Caco-2 (cell line): ENCODE measurements at regions not wholly inside any gene's neighbourhood (a gene's known extent, or its start where the extent isn't known, plus 50 kb on each side); places are given as distances from the start of the nearest gene placed in this dataset.

Experiments used
- BruUV-seq: library from RNA; stranded (reverse); fragments of 400-500 nt; replicated peaks from 2 replicates; lab custom pipeline; 2021; lab: Mats Ljungman, UMichigan
- CTCF ChIA-PET: fragments of 300-600 bp; sonication (Branson Sonifier 250); formaldehyde crosslinking; loops from one replicate; lab custom pipeline; 2022; ENCODE audit warnings: antibody characterized with exemption; lab: Charles Lee
- POLR2A ChIA-PET: fragments of 300-600 bp; sonication (Branson Sonifier 250); formaldehyde crosslinking; loops from one replicate; lab custom pipeline; 2022; ENCODE audit warnings: antibody characterized with exemption; lab: Charles Lee
- DNase-seq, 2 experiments: peaks; one replicate each; pipeline versions ENCODE4 v3.0.0 to v3.0.0-alpha.2; 2020 to 2022
- H3K27me3 ChIP-seq: replicated peaks from 2 replicates; pipeline ENCODE4 v1.6.0; 2011; ENCODE audit warnings: low read length; ENCODE audit not compliant: control insufficient read depth, insufficient read depth
- H3K36me3 ChIP-seq: 2 replicates; pipeline ENCODE4 v1.5.1; 2011; ENCODE audit warnings: low read length; ENCODE audit not compliant: control insufficient read depth, insufficient read depth
- H3K4me1 ChIP-seq: fragments of 250-450 bp; sonication (Bioruptor Pico); 2 replicates; pipeline ENCODE4 v1.5.1; 2020; ENCODE audit warnings: mild to moderate bottlenecking
- H3K4me3 ChIP-seq: 2 replicates; pipeline ENCODE4 v1.5.1; 2011; ENCODE audit warnings: low read depth, mild to moderate bottlenecking, control low read depth, low read length
- H3K9me3 ChIP-seq: fragments of 250-450 bp; sonication (Bioruptor Pico); 2 replicates; pipeline ENCODE4 v1.5.1; 2020; ENCODE audit warnings: mild to moderate bottlenecking, moderate library complexity
- H3K27ac Mint-ChIP-seq: one replicate; pipeline ENCODE4 v1.8.0; 2022; ENCODE audit warnings: mixed read lengths; ENCODE audit not compliant: unreplicated experiment
- H3K27me3 Mint-ChIP-seq: one replicate; pipeline ENCODE4 v1.8.0; 2022; ENCODE audit warnings: mixed read lengths; ENCODE audit not compliant: insufficient read depth, unreplicated experiment
- H3K36me3 Mint-ChIP-seq: one replicate; pipeline ENCODE4 v1.8.0; 2022; ENCODE audit warnings: mild to moderate bottlenecking, mixed read lengths; ENCODE audit not compliant: insufficient read depth, unreplicated experiment
- H3K4me1 Mint-ChIP-seq: one replicate; pipeline ENCODE4 v1.8.0; 2022; ENCODE audit warnings: low read depth, mixed read lengths; ENCODE audit not compliant: unreplicated experiment
- H3K4me3 Mint-ChIP-seq: one replicate; pipeline ENCODE4 v1.8.0; 2022; ENCODE audit warnings: mild to moderate bottlenecking, moderate library complexity, mixed read lengths; ENCODE audit not compliant: unreplicated experiment
- H3K9me3 Mint-ChIP-seq: one replicate; pipeline ENCODE4 v1.8.0; 2022; ENCODE audit warnings: mixed read lengths; ENCODE audit not compliant: unreplicated experiment
- intact Hi-C: fragments of 100-400 bp; cut with micrococcal nuclease; formaldehyde crosslinking; loops from one replicate; pipeline ENCODE4 v1.10.0; 2022; ENCODE audit not compliant: unreplicated experiment
- TF ChIP-seq, protein P1 (sequence below), 2 experiments: fragments of 200-600 bp in 1 of 2; IDR thresholded peaks; 1 replicate in 1 of 2; 2 replicates in 1 of 2; pipeline versions ENCODE4 v1.5.1 to v1.8.0; 2011 to 2022; ENCODE audit warnings: antibody characterized with exemption in 1 of 2, control low read depth in 1 of 2, inconsistent platforms in 1 of 2, low read depth in 1 of 2, low read length in 1 of 2, mild to moderate bottlenecking in 1 of 2, moderate library complexity in 1 of 2; ENCODE audit not compliant: insufficient read depth in 1 of 2, severe bottlenecking in 1 of 2, unreplicated experiment in 1 of 2

DNA sequence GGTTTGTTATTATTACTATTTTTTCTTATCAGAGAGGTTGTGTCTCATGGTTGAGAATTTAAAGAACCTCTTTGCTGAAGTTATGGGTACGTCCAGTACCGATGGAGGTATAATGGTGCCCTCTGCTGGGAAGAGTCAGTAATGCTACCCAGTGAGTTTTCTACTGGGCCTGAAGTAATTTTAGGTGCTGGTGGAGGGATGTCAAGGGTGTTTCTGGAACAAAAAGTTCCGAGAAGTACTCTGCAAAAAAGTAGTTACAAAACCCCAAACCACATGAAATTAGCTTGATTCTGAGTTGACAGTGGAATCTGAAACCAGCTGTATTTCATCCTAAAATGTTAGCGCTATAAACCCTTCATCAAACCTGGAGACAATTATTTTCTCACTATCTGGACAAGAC, 102.5 kb upstream of the MID1 start:
- no TSS peak for BruUV-seq
- Histone ChIP-seq H3K4me1 (no peaks in the 10 kb centered on the region), H3K4me3 (no peak overlapping the region), H3K27me3 (no peaks in the 10 kb centered on the region), H3K9me3 (no peaks in the 10 kb centered on the region), H3K36me3 (no peaks in the 10 kb centered on the region)
- no peaks in the 10 kb centered on the region for H3K9me3 Mint-ChIP-seq
- intact Hi-C loops = loop anchor here (2.0 to 5.0 kb wide), 2 partner anchors 378 to 531 kb away; no protein-coding TSS in a partner anchor
- TF ChIP-seq, protein P1, sequence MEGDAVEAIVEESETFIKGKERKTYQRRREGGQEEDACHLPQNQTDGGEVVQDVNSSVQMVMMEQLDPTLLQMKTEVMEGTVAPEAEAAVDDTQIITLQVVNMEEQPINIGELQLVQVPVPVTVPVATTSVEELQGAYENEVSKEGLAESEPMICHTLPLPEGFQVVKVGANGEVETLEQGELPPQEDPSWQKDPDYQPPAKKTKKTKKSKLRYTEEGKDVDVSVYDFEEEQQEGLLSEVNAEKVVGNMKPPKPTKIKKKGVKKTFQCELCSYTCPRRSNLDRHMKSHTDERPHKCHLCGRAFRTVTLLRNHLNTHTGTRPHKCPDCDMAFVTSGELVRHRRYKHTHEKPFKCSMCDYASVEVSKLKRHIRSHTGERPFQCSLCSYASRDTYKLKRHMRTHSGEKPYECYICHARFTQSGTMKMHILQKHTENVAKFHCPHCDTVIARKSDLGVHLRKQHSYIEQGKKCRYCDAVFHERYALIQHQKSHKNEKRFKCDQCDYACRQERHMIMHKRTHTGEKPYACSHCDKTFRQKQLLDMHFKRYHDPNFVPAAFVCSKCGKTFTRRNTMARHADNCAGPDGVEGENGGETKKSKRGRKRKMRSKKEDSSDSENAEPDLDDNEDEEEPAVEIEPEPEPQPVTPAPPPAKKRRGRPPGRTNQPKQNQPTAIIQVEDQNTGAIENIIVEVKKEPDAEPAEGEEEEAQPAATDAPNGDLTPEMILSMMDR (IDR thresholded peaks at IDR 0.05; ENCODE audit: insufficient read depth in 1 of 2, low read depth in 1 of 2, low read length in 1 of 2, severe bottlenecking in 1 of 2, unreplicated experiment in 1 of 2) = peak; percentile 62 to 65
- no peak overlapping the region for H3K27ac Mint-ChIP-seq
- no peaks in the 10 kb centered on the region for H3K4me1 Mint-ChIP-seq
- H3K36me3 Mint-ChIP-seq = no peaks in the 10 kb centered on the region
- ChIA-PET POLR2A (no interaction called here), CTCF (interaction anchor here (0.8 kb wide), 1 partner anchor 533 kb away, joined by 3 read pairs; no protein-coding TSS in a partner anchor)
- no peak overlapping the region for H3K4me3 Mint-ChIP-seq
- DNase-seq = peak; percentile 45 to 56
- no peaks in the 10 kb centered on the region for H3K27me3 Mint-ChIP-seq

DNA sequence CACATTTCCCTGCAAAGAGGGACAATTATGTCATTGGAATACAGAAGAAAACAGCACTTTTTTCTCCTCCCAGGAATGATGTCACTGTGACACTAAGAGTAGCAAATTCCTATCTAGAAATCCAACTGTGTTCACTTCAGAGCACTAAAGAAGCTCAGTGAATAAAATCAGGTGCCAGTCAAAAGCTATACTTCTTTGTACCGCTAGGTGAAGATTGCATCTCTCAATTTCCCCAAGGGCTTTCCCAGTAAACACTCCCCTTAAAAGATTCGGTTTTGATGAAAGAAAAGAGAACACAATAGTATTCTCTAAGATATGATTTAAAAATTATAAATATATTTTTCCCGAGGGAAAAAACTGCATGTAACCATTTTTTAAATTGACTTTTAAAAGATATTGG, 104.7 kb upstream of the MID1 start:
- ChIA-PET CTCF (interaction anchor here (0.6 kb wide), 1 partner anchor 376 kb away, joined by 3 read pairs; no protein-coding TSS in a partner anchor), POLR2A (no interaction called here)
- H3K4me1 ChIP-seq = no peaks in the 10 kb centered on the region
- H3K27me3 ChIP-seq = no peaks in the 10 kb centered on the region
- no peak overlapping the region for H3K27ac Mint-ChIP-seq
- TF ChIP-seq, protein P1 (IDR thresholded peaks at IDR 0.05; ENCODE audit: insufficient read depth in 1 of 2, low read depth in 1 of 2, low read length in 1 of 2, severe bottlenecking in 1 of 2, unreplicated experiment in 1 of 2) = no peak
- no peak overlapping the region for H3K4me3 ChIP-seq
- no peaks in the 10 kb centered on the region for H3K9me3 Mint-ChIP-seq
- no peaks in the 10 kb centered on the region for H3K4me1 Mint-ChIP-seq
- H3K36me3 Mint-ChIP-seq = no peaks in the 10 kb centered on the region
- intact Hi-C loops = no loop called here
- no peak for DNase-seq
- BruUV-seq = no TSS peak
- H3K36me3 ChIP-seq = no peaks in the 10 kb centered on the region
- no peaks in the 10 kb centered on the region for H3K27me3 Mint-ChIP-seq
- H3K4me3 Mint-ChIP-seq = no peak overlapping the region
- H3K9me3 ChIP-seq = no peaks in the 10 kb centered on the region

DNA sequence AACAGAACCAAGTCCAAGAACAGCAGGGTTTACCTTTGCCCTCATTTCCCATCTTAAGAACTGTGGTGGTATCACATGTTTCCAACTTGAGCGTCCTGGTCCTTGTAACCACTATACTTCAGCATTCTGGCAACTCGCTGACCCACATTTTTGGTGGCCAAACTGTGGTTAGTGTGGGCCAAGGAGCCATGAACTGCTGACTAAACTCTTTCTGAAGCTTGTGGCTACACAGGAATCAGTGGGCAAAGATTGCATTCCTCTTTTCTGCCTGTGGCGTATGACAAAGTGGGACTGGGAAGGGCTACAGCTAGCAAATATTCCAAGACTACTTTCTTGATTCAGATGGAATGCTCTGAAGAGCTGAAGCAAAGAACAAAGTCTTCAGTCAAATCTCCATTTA, 106.3 kb upstream of the MID1 start:
- Mint-ChIP-seq H3K36me3 (no peaks in the 10 kb centered on the region), H3K9me3 (no peaks in the 10 kb centered on the region), H3K27ac (no peak overlapping the region), H3K4me3 (no peak overlapping the region), H3K27me3 (no peaks in the 10 kb centered on the region), H3K4me1 (no peaks in the 10 kb centered on the region)
- ChIA-PET CTCF (no interaction called here), POLR2A (no interaction called here)
- intact Hi-C loops = no loop called here
- no peak for DNase-seq
- no peaks in the 10 kb centered on the region for H3K36me3 ChIP-seq
- no peak overlapping the region for H3K4me3 ChIP-seq
- H3K4me1 ChIP-seq = no peaks in the 10 kb centered on the region
- no TSS peak for BruUV-seq
- TF ChIP-seq, protein P1 (IDR thresholded peaks at IDR 0.05; ENCODE audit: insufficient read depth in 1 of 2, low read depth in 1 of 2, low read length in 1 of 2, severe bottlenecking in 1 of 2, unreplicated experiment in 1 of 2) = no peak
- no peaks in the 10 kb centered on the region for H3K9me3 ChIP-seq
- no peaks in the 10 kb centered on the region for H3K27me3 ChIP-seq
